ENCODE measurements at regions not wholly inside any gene's neighbourhood (a gene's known extent, or its start where the extent isn't known, plus 50 kb on each side); places are given as distances from the start of the nearest gene placed in this dataset.

DNA sequence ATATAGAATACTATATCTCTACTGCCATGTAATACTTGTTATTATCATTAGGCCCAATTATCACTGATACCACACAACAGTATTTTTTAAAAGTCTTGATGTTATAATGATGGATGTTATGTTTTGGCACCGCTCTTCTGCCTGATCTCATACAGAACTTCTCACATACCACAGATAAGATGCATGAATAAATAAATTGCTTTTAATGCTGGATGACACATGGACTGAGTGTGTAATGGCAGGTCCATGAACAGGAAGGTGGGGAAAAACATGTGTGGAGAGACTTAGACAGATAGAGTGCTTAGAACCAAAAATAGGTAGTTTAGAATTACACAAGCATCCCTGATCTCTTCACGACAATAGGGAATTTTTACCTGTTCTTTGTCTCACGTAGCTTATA is 258.4 kb upstream of the MARCKS start (continued):
- TF ChIP-seq, protein P1, sequence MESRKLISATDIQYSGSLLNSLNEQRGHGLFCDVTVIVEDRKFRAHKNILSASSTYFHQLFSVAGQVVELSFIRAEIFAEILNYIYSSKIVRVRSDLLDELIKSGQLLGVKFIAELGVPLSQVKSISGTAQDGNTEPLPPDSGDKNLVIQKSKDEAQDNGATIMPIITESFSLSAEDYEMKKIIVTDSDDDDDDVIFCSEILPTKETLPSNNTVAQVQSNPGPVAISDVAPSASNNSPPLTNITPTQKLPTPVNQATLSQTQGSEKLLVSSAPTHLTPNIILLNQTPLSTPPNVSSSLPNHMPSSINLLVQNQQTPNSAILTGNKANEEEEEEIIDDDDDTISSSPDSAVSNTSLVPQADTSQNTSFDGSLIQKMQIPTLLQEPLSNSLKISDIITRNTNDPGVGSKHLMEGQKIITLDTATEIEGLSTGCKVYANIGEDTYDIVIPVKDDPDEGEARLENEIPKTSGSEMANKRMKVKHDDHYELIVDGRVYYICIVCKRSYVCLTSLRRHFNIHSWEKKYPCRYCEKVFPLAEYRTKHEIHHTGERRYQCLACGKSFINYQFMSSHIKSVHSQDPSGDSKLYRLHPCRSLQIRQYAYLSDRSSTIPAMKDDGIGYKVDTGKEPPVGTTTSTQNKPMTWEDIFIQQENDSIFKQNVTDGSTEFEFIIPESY (IDR thresholded peaks at IDR 0.05; ENCODE audit: extremely low read depth, insufficient replicate concordance, low read length): no peak
- TF ChIP-seq SP1 (IDR thresholded peaks at IDR 0.05; ENCODE audit: low read depth): no peak
- no peak for TF ChIP-seq JUND (IDR thresholded peaks at IDR 0.05)

DNA sequence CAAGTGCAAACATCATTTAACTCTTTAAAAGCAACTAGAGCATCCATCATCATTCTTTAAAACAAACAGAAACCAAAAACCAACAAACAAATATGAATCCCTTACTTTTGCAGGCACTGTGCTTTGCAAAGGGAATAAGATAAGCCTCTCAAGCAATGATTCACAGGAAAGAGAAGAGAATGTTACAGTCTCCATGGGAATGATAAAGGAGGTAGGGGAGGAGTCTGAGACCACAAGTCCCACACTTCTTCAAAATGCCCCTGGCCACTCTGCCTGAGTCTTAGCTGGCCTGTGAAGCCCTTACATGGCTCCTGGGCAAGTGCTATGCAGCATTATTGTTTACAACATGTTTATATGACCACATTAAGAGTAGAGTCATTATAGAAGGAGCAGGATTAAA is 257.7 kb upstream of the MARCKS start:
- RAD21 ChIA-PET (ENCODE audit: low non-redundant PET in 1 of 2, low total read pairs in 2 of 2, uncharacterized antibody in 2 of 2, unreplicated experiment in 2 of 2): no interaction called here
- POLR2A ChIA-PET: no interaction called here
- H3K27ac ChIP-seq (ENCODE audit: low read depth, low read length): no peak overlapping the region
- intact Hi-C loops (cut with micrococcal nuclease): no loop called here
- no peak overlapping the region for H3K9ac ChIP-seq (ENCODE audit: low read length)
- no peak overlapping the region for H3K4me3 ChIP-seq (replicated peaks in 1 of 2; ENCODE audit: low read depth in 1 of 2, low read length in 2 of 2)
- DNase-seq (ENCODE audit: low read depth, low spot score) (no peak), ATAC-seq (no peak)
- H3K36me3 ChIP-seq (ENCODE audit: control insufficient read depth in 1 of 2, insufficient read depth in 2 of 2, low read length in 2 of 2): no peaks in the 10 kb centered on the region
- H4K20me1 ChIP-seq (ENCODE audit: insufficient read depth): no peaks in the 10 kb centered on the region
- TF ChIP-seq SRF (IDR thresholded peaks at IDR 0.05; ENCODE audit: low read depth) (no peak), RAD21 (IDR thresholded peaks at IDR 0.05; ENCODE audit: low read depth) (no peak), CEBPB (IDR thresholded peaks at IDR 0.05; ENCODE audit: low read depth) (no peak), YY1 (IDR thresholded peaks at IDR 0.05; ENCODE audit: extremely low read depth, insufficient replicate concordance, low read depth, low read length) (no peak), ZFX (IDR thresholded peaks at IDR 0.05) (no peak), JUND (IDR thresholded peaks at IDR 0.05) (no peak), SP1 (IDR thresholded peaks at IDR 0.05; ENCODE audit: low read depth) (no peak), ZNF274 (IDR thresholded peaks at IDR 0.05; ENCODE audit: low read depth, low read length) (no peak), TCF7L2 (IDR thresholded peaks at IDR 0.05; ENCODE audit: borderline replicate concordance, extremely low read depth, insufficient read depth, insufficient read length) (no peak), FOSL1 (IDR thresholded peaks at IDR 0.05; ENCODE audit: low read depth) (no peak), EZH2phosphoT487 (IDR thresholded peaks at IDR 0.05; ENCODE audit: borderline replicate concordance) (no peak), EGR1 (IDR thresholded peaks at IDR 0.05; ENCODE audit: low read depth) (no peak), EZH2 (IDR thresholded peaks at IDR 0.05) (no peak)
- TF ChIP-seq, protein P2, sequence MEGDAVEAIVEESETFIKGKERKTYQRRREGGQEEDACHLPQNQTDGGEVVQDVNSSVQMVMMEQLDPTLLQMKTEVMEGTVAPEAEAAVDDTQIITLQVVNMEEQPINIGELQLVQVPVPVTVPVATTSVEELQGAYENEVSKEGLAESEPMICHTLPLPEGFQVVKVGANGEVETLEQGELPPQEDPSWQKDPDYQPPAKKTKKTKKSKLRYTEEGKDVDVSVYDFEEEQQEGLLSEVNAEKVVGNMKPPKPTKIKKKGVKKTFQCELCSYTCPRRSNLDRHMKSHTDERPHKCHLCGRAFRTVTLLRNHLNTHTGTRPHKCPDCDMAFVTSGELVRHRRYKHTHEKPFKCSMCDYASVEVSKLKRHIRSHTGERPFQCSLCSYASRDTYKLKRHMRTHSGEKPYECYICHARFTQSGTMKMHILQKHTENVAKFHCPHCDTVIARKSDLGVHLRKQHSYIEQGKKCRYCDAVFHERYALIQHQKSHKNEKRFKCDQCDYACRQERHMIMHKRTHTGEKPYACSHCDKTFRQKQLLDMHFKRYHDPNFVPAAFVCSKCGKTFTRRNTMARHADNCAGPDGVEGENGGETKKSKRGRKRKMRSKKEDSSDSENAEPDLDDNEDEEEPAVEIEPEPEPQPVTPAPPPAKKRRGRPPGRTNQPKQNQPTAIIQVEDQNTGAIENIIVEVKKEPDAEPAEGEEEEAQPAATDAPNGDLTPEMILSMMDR (IDR thresholded peaks at IDR 0.05 in 2 of 3, conservative IDR thresholded peaks at IDR 0.05 in 1 of 3; ENCODE audit: borderline replicate concordance in 1 of 3, insufficient read depth in 1 of 3, low read depth in 2 of 3, low read length in 2 of 3): no peak
- TF ChIP-seq, protein P3, sequence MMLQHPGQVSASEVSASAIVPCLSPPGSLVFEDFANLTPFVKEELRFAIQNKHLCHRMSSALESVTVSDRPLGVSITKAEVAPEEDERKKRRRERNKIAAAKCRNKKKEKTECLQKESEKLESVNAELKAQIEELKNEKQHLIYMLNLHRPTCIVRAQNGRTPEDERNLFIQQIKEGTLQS (IDR thresholded peaks at IDR 0.05): no peak
- TF ChIP-seq, protein P4, sequence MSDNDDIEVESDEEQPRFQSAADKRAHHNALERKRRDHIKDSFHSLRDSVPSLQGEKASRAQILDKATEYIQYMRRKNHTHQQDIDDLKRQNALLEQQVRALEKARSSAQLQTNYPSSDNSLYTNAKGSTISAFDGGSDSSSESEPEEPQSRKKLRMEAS (IDR thresholded peaks at IDR 0.05): no peak
- TF ChIP-seq, protein P5, sequence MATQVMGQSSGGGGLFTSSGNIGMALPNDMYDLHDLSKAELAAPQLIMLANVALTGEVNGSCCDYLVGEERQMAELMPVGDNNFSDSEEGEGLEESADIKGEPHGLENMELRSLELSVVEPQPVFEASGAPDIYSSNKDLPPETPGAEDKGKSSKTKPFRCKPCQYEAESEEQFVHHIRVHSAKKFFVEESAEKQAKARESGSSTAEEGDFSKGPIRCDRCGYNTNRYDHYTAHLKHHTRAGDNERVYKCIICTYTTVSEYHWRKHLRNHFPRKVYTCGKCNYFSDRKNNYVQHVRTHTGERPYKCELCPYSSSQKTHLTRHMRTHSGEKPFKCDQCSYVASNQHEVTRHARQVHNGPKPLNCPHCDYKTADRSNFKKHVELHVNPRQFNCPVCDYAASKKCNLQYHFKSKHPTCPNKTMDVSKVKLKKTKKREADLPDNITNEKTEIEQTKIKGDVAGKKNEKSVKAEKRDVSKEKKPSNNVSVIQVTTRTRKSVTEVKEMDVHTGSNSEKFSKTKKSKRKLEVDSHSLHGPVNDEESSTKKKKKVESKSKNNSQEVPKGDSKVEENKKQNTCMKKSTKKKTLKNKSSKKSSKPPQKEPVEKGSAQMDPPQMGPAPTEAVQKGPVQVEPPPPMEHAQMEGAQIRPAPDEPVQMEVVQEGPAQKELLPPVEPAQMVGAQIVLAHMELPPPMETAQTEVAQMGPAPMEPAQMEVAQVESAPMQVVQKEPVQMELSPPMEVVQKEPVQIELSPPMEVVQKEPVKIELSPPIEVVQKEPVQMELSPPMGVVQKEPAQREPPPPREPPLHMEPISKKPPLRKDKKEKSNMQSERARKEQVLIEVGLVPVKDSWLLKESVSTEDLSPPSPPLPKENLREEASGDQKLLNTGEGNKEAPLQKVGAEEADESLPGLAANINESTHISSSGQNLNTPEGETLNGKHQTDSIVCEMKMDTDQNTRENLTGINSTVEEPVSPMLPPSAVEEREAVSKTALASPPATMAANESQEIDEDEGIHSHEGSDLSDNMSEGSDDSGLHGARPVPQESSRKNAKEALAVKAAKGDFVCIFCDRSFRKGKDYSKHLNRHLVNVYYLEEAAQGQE (IDR thresholded peaks at IDR 0.05; ENCODE audit: low read depth): no peak
- H3K4me1 ChIP-seq (ENCODE audit: control insufficient read depth in 1 of 2, insufficient read depth in 2 of 2, low read length in 2 of 2): no peaks in the 10 kb centered on the region
- no peaks in the 10 kb centered on the region for H3K9me3 ChIP-seq (ENCODE audit: control insufficient read depth in 1 of 2, insufficient read depth in 1 of 2, low read depth in 1 of 2, low read length in 2 of 2)
- no TSS peak for BruUV-seq (replicated peaks)
- no peaks in the 10 kb centered on the region for H3K79me2 ChIP-seq (ENCODE audit: insufficient read depth, low read length)
- H3K9me2 ChIP-seq (ENCODE audit: insufficient read depth): no peaks in the 10 kb centered on the region
- no peak overlapping the region for H3K4me2 ChIP-seq (ENCODE audit: low read length)
- CTCF ChIA-PET: no interaction called here
- H2AFZ ChIP-seq (ENCODE audit: low read depth, low read length, poor library complexity, severe bottlenecking): no peak overlapping the region
- no peaks in the 10 kb centered on the region for H3K27me3 ChIP-seq (ENCODE audit: insufficient read depth, low read length)
